ENCODE measurements at regions not wholly inside any gene's neighbourhood (a gene's known extent, or its start where the extent isn't known, plus 50 kb on each side); places are given as distances from the start of the nearest gene placed in this dataset.

GRCh38 chr2:16021611-16022363 is 81.4 kb downstream of the MYCN start:
- TF ChIP-seq FOSL1 (IDR thresholded peaks at IDR 0.05; ENCODE audit: insufficient read depth, low read depth, low read length) (no peak), EP300 (IDR thresholded peaks at IDR 0.05; ENCODE audit: borderline replicate concordance in 1 of 2, low read depth in 2 of 2, low read length in 2 of 2) (no peak), EZH2 (IDR thresholded peaks at IDR 0.05; ENCODE audit: low read depth, low read length, severe bottlenecking) (no peak), SUZ12 (IDR thresholded peaks at IDR 0.05; ENCODE audit: low read length) (no peak)
- TF ChIP-seq, protein P1, sequence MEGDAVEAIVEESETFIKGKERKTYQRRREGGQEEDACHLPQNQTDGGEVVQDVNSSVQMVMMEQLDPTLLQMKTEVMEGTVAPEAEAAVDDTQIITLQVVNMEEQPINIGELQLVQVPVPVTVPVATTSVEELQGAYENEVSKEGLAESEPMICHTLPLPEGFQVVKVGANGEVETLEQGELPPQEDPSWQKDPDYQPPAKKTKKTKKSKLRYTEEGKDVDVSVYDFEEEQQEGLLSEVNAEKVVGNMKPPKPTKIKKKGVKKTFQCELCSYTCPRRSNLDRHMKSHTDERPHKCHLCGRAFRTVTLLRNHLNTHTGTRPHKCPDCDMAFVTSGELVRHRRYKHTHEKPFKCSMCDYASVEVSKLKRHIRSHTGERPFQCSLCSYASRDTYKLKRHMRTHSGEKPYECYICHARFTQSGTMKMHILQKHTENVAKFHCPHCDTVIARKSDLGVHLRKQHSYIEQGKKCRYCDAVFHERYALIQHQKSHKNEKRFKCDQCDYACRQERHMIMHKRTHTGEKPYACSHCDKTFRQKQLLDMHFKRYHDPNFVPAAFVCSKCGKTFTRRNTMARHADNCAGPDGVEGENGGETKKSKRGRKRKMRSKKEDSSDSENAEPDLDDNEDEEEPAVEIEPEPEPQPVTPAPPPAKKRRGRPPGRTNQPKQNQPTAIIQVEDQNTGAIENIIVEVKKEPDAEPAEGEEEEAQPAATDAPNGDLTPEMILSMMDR (IDR thresholded peaks at IDR 0.05; ENCODE audit: control extremely low read depth in 1 of 3, insufficient read depth in 1 of 3, low read depth in 1 of 3, low read length in 3 of 3) = no peak

Measured in H1 (cell line).